ENCODE measurements at regions not wholly inside any gene's neighbourhood (a gene's known extent, or its start where the extent isn't known, plus 50 kb on each side); places are given as distances from the start of the nearest gene placed in this dataset.

DNA sequence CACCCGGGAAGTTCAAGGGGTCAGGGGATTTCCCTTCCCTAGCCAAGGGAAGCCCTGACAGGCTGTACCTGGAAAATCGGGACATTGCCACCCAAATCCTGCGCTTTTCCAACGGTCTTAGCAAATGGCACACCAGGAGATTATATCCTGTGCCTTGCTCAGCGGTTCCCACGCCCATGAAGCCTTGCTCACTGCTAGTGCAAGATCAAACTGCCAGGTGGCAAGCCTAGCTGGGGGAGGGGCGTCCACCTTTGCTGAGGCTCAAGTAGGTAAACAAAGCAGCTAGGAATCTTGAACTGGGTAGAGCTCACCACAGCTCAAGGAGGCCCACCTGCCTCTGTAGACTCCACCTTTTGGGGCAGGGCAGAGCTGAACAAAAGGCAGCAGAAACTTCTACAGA lies 1794.5 kb downstream of the PCDH9 start:
- H3K4me3 ChIP-seq (ENCODE audit: low read depth, low read length) = no peak overlapping the region
- no peak overlapping the region for H3K27ac ChIP-seq
- H3K4me2 ChIP-seq (ENCODE audit: low read length) = no peak overlapping the region
- H3K36me3 ChIP-seq (ENCODE audit: control insufficient read depth, insufficient read depth, low read length) = no peaks in the 10 kb centered on the region
- H3K79me2 ChIP-seq = no peaks in the 10 kb centered on the region
- no peaks in the 10 kb centered on the region for H3K4me1 ChIP-seq
- TF ChIP-seq, protein P1, sequence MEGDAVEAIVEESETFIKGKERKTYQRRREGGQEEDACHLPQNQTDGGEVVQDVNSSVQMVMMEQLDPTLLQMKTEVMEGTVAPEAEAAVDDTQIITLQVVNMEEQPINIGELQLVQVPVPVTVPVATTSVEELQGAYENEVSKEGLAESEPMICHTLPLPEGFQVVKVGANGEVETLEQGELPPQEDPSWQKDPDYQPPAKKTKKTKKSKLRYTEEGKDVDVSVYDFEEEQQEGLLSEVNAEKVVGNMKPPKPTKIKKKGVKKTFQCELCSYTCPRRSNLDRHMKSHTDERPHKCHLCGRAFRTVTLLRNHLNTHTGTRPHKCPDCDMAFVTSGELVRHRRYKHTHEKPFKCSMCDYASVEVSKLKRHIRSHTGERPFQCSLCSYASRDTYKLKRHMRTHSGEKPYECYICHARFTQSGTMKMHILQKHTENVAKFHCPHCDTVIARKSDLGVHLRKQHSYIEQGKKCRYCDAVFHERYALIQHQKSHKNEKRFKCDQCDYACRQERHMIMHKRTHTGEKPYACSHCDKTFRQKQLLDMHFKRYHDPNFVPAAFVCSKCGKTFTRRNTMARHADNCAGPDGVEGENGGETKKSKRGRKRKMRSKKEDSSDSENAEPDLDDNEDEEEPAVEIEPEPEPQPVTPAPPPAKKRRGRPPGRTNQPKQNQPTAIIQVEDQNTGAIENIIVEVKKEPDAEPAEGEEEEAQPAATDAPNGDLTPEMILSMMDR (IDR thresholded peaks at IDR 0.05) = no peak
- H3K9ac ChIP-seq = no peak overlapping the region
- no peak overlapping the region for H2AFZ ChIP-seq
- H3K9me3 ChIP-seq (ENCODE audit: control insufficient read depth, low read length) = no peaks in the 10 kb centered on the region
- H3K27me3 ChIP-seq (ENCODE audit: control insufficient read depth, insufficient read depth, low read length) = no peaks in the 10 kb centered on the region

DNA sequence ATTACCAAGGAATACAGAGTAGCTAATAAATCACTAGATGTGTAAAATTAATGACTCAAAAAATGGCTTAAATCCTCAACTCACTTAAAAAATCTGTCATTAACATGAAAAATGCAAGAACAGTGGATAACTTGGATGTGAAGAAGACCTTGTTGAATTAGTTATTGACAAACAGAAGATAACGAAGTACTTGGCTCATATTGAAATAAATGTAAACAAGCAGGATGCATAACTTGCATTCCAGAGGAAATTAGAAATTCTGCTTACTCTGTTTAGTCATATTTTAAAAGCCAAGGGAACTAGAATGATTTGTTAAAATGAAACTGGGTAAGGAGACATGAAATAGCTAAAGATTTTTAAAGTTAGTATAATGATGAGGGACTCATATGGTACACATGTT lies 1812.2 kb downstream of the PCDH9 start:
- no peak overlapping the region for H3K4me3 ChIP-seq (ENCODE audit: low read depth, low read length)
- no peaks in the 10 kb centered on the region for H3K27me3 ChIP-seq (ENCODE audit: control insufficient read depth, insufficient read depth, low read length)
- no peaks in the 10 kb centered on the region for H3K36me3 ChIP-seq (ENCODE audit: control insufficient read depth, insufficient read depth, low read length)
- no peaks in the 10 kb centered on the region for H3K79me2 ChIP-seq
- no peak overlapping the region for H3K27ac ChIP-seq
- TF ChIP-seq, protein P1 (IDR thresholded peaks at IDR 0.05) = no peak
- H3K4me2 ChIP-seq (ENCODE audit: low read length) = no peak overlapping the region
- no peak overlapping the region for H3K9ac ChIP-seq
- H3K4me1 ChIP-seq = no peaks in the 10 kb centered on the region
- H3K9me3 ChIP-seq (ENCODE audit: control insufficient read depth, low read length) = no peaks in the 10 kb centered on the region
- H2AFZ ChIP-seq = no peak overlapping the region

- Histone ChIP-seq H3K36me3 (ENCODE audit: control insufficient read depth, insufficient read depth, low read length) (no peaks in the 10 kb centered on the region), H2AFZ (no peak overlapping the region), H3K79me2 (no peaks in the 10 kb centered on the region), H3K4me3 (ENCODE audit: low read depth, low read length) (no peak overlapping the region), H3K9ac (no peak overlapping the region), H3K27ac (no peak overlapping the region), H3K9me3 (ENCODE audit: control insufficient read depth, low read length) (no peaks in the 10 kb centered on the region), H3K27me3 (ENCODE audit: control insufficient read depth, insufficient read depth, low read length) (no peaks in the 10 kb centered on the region), H3K4me1 (no peaks in the 10 kb centered on the region), H3K4me2 (ENCODE audit: low read length) (no peak overlapping the region)
- TF ChIP-seq, protein P1 (IDR thresholded peaks at IDR 0.05) = no peak
Observed at GRCh38 chr13:65416784-65417183, 1813.4 kb downstream of the PCDH9 start.

- TF ChIP-seq, protein P1 (IDR thresholded peaks at IDR 0.05) = no peak
- H3K9me3 ChIP-seq (ENCODE audit: control insufficient read depth, low read length) = no peaks in the 10 kb centered on the region
- H3K9ac ChIP-seq = no peak overlapping the region
- no peaks in the 10 kb centered on the region for H3K79me2 ChIP-seq
- no peaks in the 10 kb centered on the region for H3K36me3 ChIP-seq (ENCODE audit: control insufficient read depth, insufficient read depth, low read length)
- no peaks in the 10 kb centered on the region for H3K27me3 ChIP-seq (ENCODE audit: control insufficient read depth, insufficient read depth, low read length)
- H3K27ac ChIP-seq = no peak overlapping the region
- H3K4me3 ChIP-seq (ENCODE audit: low read depth, low read length) = no peak overlapping the region
- no peaks in the 10 kb centered on the region for H3K4me1 ChIP-seq
- no peak overlapping the region for H3K4me2 ChIP-seq (ENCODE audit: low read length)
- H2AFZ ChIP-seq = no peak overlapping the region
Observed at GRCh38 chr13:65414187-65414586, 1815.9 kb downstream of the PCDH9 start.

DNA sequence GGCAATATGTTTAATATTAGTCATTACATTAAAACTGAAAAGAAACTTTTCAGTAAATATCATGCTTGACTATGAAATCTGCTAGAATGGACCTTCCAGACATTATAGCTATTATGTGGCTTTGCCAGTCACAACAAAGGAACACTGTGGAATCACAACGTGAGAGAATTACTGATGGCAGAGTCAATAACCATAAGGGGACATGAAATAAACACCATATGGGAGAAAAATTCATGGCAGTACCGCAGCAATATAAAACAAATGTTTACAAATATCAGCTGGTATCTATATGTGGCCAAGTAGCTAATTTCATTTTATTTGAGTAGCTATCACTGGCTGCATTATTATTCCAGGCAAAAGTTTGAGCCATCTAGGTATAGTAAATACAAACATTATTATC lies 1818.6 kb downstream of the PCDH9 start:
- no peaks in the 10 kb centered on the region for H3K4me1 ChIP-seq
- no peak overlapping the region for H3K4me3 ChIP-seq (ENCODE audit: low read depth, low read length)
- no peaks in the 10 kb centered on the region for H3K36me3 ChIP-seq (ENCODE audit: control insufficient read depth, insufficient read depth, low read length)
- H3K27ac ChIP-seq = no peak overlapping the region
- TF ChIP-seq, protein P1 (IDR thresholded peaks at IDR 0.05) = no peak
- H2AFZ ChIP-seq = no peak overlapping the region
- no peaks in the 10 kb centered on the region for H3K27me3 ChIP-seq (ENCODE audit: control insufficient read depth, insufficient read depth, low read length)
- H3K9me3 ChIP-seq (ENCODE audit: control insufficient read depth, low read length) = no peaks in the 10 kb centered on the region
- no peak overlapping the region for H3K9ac ChIP-seq
- H3K4me2 ChIP-seq (ENCODE audit: low read length) = no peak overlapping the region
- no peaks in the 10 kb centered on the region for H3K79me2 ChIP-seq

Measured in parathyroid adenoma (tissue), 2 donors.